ENCODE measurements at regions not wholly inside any gene's neighbourhood (a gene's known extent, or its start where the extent isn't known, plus 50 kb on each side); places are given as distances from the start of the nearest gene placed in this dataset.
A peak's percentile ranks its signal among the peaks of the same experiment; 100 is the strongest.

- H3K9me3 ChIP-seq (ENCODE audit: control insufficient read depth, insufficient read depth, low read length), result no peaks in the 10 kb centered on the region
- H3K27me3 ChIP-seq (ENCODE audit: control insufficient read depth, insufficient read depth, low read length), result no peaks in the 10 kb centered on the region
- no peaks in the 10 kb centered on the region for H3K36me3 ChIP-seq (ENCODE audit: control insufficient read depth, insufficient read depth, low read length)
- H3K4me3 ChIP-seq (ENCODE audit: low read depth, low read length), result no peak overlapping the region
- WGBS (ENCODE audit: insufficient coverage), result no CpG with 5 or more reads among the region's 9 CpGs
- DNase-seq (ENCODE audit: low read depth in 4 of 6, low spot score in 6 of 6), result peak in 2 of 6 donors; percentile 54 to 95
- peaks cover 14% of the 10 kb centered on the region for H3K4me1 ChIP-seq (ENCODE audit: control insufficient read depth, insufficient read depth, low read length)
- H3K27ac ChIP-seq (ENCODE audit: low read depth, low read length), result no peak overlapping the region
These were observed 62.6 kb upstream of the SDK2 start for GRCh38 chr17:73706858-73707257.

GRCh38 chr17:73707358-73707757 lies 63.1 kb upstream of the SDK2 start:
- Histone ChIP-seq H3K4me3 (ENCODE audit: low read depth, low read length) (no peak overlapping the region), H3K27me3 (ENCODE audit: control insufficient read depth, insufficient read depth, low read length) (no peaks in the 10 kb centered on the region), H3K27ac (ENCODE audit: low read depth, low read length) (no peak overlapping the region), H3K4me1 (ENCODE audit: control insufficient read depth, insufficient read depth, low read length) (peaks cover 14% of the 10 kb centered on the region), H3K36me3 (ENCODE audit: control insufficient read depth, insufficient read depth, low read length) (no peaks in the 10 kb centered on the region), H3K9me3 (ENCODE audit: control insufficient read depth, insufficient read depth, low read length) (no peaks in the 10 kb centered on the region)
- 92% methylated on average over 2 of the region's 4 CpGs for WGBS (ENCODE audit: insufficient coverage)
- no peak for DNase-seq (ENCODE audit: low read depth in 4 of 6, low spot score in 6 of 6)

- Histone ChIP-seq H3K4me3 (ENCODE audit: low read depth, low read length) (no peak overlapping the region), H3K9me3 (ENCODE audit: control insufficient read depth, insufficient read depth, low read length) (no peaks in the 10 kb centered on the region), H3K27ac (ENCODE audit: low read depth, low read length) (no peak overlapping the region), H3K4me1 (ENCODE audit: control insufficient read depth, insufficient read depth, low read length) (peaks cover 17% of the 10 kb centered on the region), H3K27me3 (ENCODE audit: control insufficient read depth, insufficient read depth, low read length) (peaks cover 9% of the 10 kb centered on the region), H3K36me3 (ENCODE audit: control insufficient read depth, insufficient read depth, low read length) (no peaks in the 10 kb centered on the region)
- WGBS (ENCODE audit: insufficient coverage), result 28% methylated on average over 15 of the region's 15 CpGs
- DNase-seq (ENCODE audit: low read depth in 4 of 6, low spot score in 6 of 6), result peak in 4 of 6 donors; percentile 38 to 83 (median 63)
These were observed 65.9 kb upstream of the SDK2 start for GRCh38 chr17:73710095-73710592.

- Histone ChIP-seq H3K27ac (ENCODE audit: low read depth, low read length) (no peak overlapping the region), H3K4me3 (ENCODE audit: low read depth, low read length) (no peak overlapping the region), H3K36me3 (ENCODE audit: control insufficient read depth, insufficient read depth, low read length) (no peaks in the 10 kb centered on the region), H3K27me3 (ENCODE audit: control insufficient read depth, insufficient read depth, low read length) (peaks cover 13% of the 10 kb centered on the region), H3K4me1 (ENCODE audit: control insufficient read depth, insufficient read depth, low read length) (peaks cover 15% of the 10 kb centered on the region), H3K9me3 (ENCODE audit: control insufficient read depth, insufficient read depth, low read length) (no peaks in the 10 kb centered on the region)
- DNase-seq (ENCODE audit: low read depth in 4 of 6, low spot score in 6 of 6), result peak in 1 of 6 donors; percentile 60
- 91% methylated on average over 3 of the region's 5 CpGs for WGBS (ENCODE audit: insufficient coverage)
These were observed 66.9 kb upstream of the SDK2 start for GRCh38 chr17:73711184-73711583.

GRCh38 chr17:73711916-73712315 lies 67.7 kb upstream of the SDK2 start:
- H3K4me3 ChIP-seq (ENCODE audit: low read depth, low read length), result no peak overlapping the region
- no peak overlapping the region for H3K27ac ChIP-seq (ENCODE audit: low read depth, low read length)
- no peaks in the 10 kb centered on the region for H3K36me3 ChIP-seq (ENCODE audit: control insufficient read depth, insufficient read depth, low read length)
- 77% methylated on average over 7 of the region's 8 CpGs for WGBS (ENCODE audit: insufficient coverage)
- H3K27me3 ChIP-seq (ENCODE audit: control insufficient read depth, insufficient read depth, low read length), result peaks cover 13% of the 10 kb centered on the region
- H3K9me3 ChIP-seq (ENCODE audit: control insufficient read depth, insufficient read depth, low read length), result no peaks in the 10 kb centered on the region
- H3K4me1 ChIP-seq (ENCODE audit: control insufficient read depth, insufficient read depth, low read length), result peaks cover 10% of the 10 kb centered on the region
- no peak for DNase-seq (ENCODE audit: low read depth in 4 of 6, low spot score in 6 of 6)

- peaks cover 10% of the 10 kb centered on the region for H3K4me1 ChIP-seq (ENCODE audit: control insufficient read depth, insufficient read depth, low read length)
- H3K4me3 ChIP-seq (ENCODE audit: low read depth, low read length), result no peak overlapping the region
- H3K36me3 ChIP-seq (ENCODE audit: control insufficient read depth, insufficient read depth, low read length), result no peaks in the 10 kb centered on the region
- H3K27ac ChIP-seq (ENCODE audit: low read depth, low read length), result no peak overlapping the region
- DNase-seq (ENCODE audit: low read depth in 4 of 6, low spot score in 6 of 6), result no peak
- H3K27me3 ChIP-seq (ENCODE audit: control insufficient read depth, insufficient read depth, low read length), result peaks cover 13% of the 10 kb centered on the region
- no peaks in the 10 kb centered on the region for H3K9me3 ChIP-seq (ENCODE audit: control insufficient read depth, insufficient read depth, low read length)
- 48% methylated on average over 9 of the region's 9 CpGs for WGBS (ENCODE audit: insufficient coverage)
These were observed 68.9 kb upstream of the SDK2 start for GRCh38 chr17:73713136-73713535.

- Histone ChIP-seq H3K9me3 (ENCODE audit: control insufficient read depth, insufficient read depth, low read length) (no peaks in the 10 kb centered on the region), H3K4me3 (ENCODE audit: low read depth, low read length) (no peak overlapping the region), H3K4me1 (ENCODE audit: control insufficient read depth, insufficient read depth, low read length) (peaks cover 21% of the 10 kb centered on the region), H3K27me3 (ENCODE audit: control insufficient read depth, insufficient read depth, low read length) (peaks cover 15% of the 10 kb centered on the region), H3K36me3 (ENCODE audit: control insufficient read depth, insufficient read depth, low read length) (no peaks in the 10 kb centered on the region), H3K27ac (ENCODE audit: low read depth, low read length) (no peak overlapping the region)
- WGBS (ENCODE audit: insufficient coverage), result 48% methylated on average over 10 of the region's 10 CpGs
- DNase-seq (ENCODE audit: low read depth in 4 of 6, low spot score in 6 of 6), result peak in 1 of 6 donors; percentile 80
These were observed 71.5 kb upstream of the SDK2 start for GRCh38 chr17:73715769-73716168.

GRCh38 chr17:73717690-73718089 lies 73.4 kb upstream of the SDK2 start:
- Histone ChIP-seq H3K27ac (ENCODE audit: low read depth, low read length) (no peak overlapping the region), H3K9me3 (ENCODE audit: control insufficient read depth, insufficient read depth, low read length) (no peaks in the 10 kb centered on the region), H3K36me3 (ENCODE audit: control insufficient read depth, insufficient read depth, low read length) (no peaks in the 10 kb centered on the region), H3K4me3 (ENCODE audit: low read depth, low read length) (no peak overlapping the region), H3K27me3 (ENCODE audit: control insufficient read depth, insufficient read depth, low read length) (peaks cover 15% of the 10 kb centered on the region), H3K4me1 (ENCODE audit: control insufficient read depth, insufficient read depth, low read length) (peaks cover 21% of the 10 kb centered on the region)
- WGBS (ENCODE audit: insufficient coverage), result 96% methylated on average over 3 of the region's 5 CpGs
- peak in 1 of 6 donors; percentile 26 for DNase-seq (ENCODE audit: low read depth in 4 of 6, low spot score in 6 of 6)

- DNase-seq (ENCODE audit: low read depth in 4 of 6, low spot score in 6 of 6), result no peak
- peaks cover 9% of the 10 kb centered on the region for H3K27me3 ChIP-seq (ENCODE audit: control insufficient read depth, insufficient read depth, low read length)
- no peak overlapping the region for H3K27ac ChIP-seq (ENCODE audit: low read depth, low read length)
- H3K4me3 ChIP-seq (ENCODE audit: low read depth, low read length), result no peak overlapping the region
- H3K9me3 ChIP-seq (ENCODE audit: control insufficient read depth, insufficient read depth, low read length), result no peaks in the 10 kb centered on the region
- no peaks in the 10 kb centered on the region for H3K36me3 ChIP-seq (ENCODE audit: control insufficient read depth, insufficient read depth, low read length)
- peaks cover 19% of the 10 kb centered on the region for H3K4me1 ChIP-seq (ENCODE audit: control insufficient read depth, insufficient read depth, low read length)
These were observed 74.1 kb upstream of the SDK2 start for GRCh38 chr17:73718362-73718761.

- Histone ChIP-seq H3K36me3 (ENCODE audit: control insufficient read depth, insufficient read depth, low read length) (no peaks in the 10 kb centered on the region), H3K27ac (ENCODE audit: low read depth, low read length) (no peak overlapping the region), H3K9me3 (ENCODE audit: control insufficient read depth, insufficient read depth, low read length) (no peaks in the 10 kb centered on the region), H3K27me3 (ENCODE audit: control insufficient read depth, insufficient read depth, low read length) (peaks cover 6% of the 10 kb centered on the region), H3K4me1 (ENCODE audit: control insufficient read depth, insufficient read depth, low read length) (peaks cover 21% of the 10 kb centered on the region), H3K4me3 (ENCODE audit: low read depth, low read length) (no peak overlapping the region)
- peak in 1 of 6 donors; percentile 8 for DNase-seq (ENCODE audit: low read depth in 4 of 6, low spot score in 6 of 6)
- WGBS (ENCODE audit: insufficient coverage), result 42% methylated on average over 9 of the region's 9 CpGs
These were observed 74.7 kb upstream of the SDK2 start for GRCh38 chr17:73718912-73719311.

Measured in spinal cord (tissue), 9 donors.